Tibial nerve (tissue), 4 donors: ENCODE measurements at regions not wholly inside any gene's neighbourhood (a gene's known extent, or its start where the extent isn't known, plus 50 kb on each side); places are given as distances from the start of the nearest gene placed in this dataset.

Experiments
- DNase-seq, 2 donors: peaks; one replicate each; pipeline ENCODE4 v3.0.0-alpha.2; 2019; ENCODE audit warnings: low spot score in 2 of 2
- H3K27ac ChIP-seq, 4 donors: fragments of 200-600 bp; sonication (generic) in 3 of 4; one replicate each; pipeline ENCODE4 v1.5.1; 2017 to 2019; ENCODE audit warnings: mild to moderate bottlenecking in 1 of 4
- H3K27me3 ChIP-seq, 2 donors: fragments of 200-600 bp; sonication (generic) in 1 of 2; one replicate each; pipeline versions ENCODE4 v1.5.1 to v1.6.0; 2017 to 2019
- H3K36me3 ChIP-seq, 3 donors: fragments of 200-600 bp; sonication (generic); one replicate each; pipeline ENCODE4 v1.5.1; 2018 to 2019
- H3K4me1 ChIP-seq, 4 donors: fragments of 200-600 bp; sonication (generic) in 3 of 4; one replicate each; pipeline ENCODE4 v1.5.1; 2017 to 2019
- H3K4me3 ChIP-seq, 4 donors: fragments of 200-600 bp; sonication (generic) in 3 of 4; one replicate each; pipeline ENCODE4 v1.5.1; 2017 to 2019; ENCODE audit warnings: mild to moderate bottlenecking in 1 of 4, moderate library complexity in 1 of 4
- H3K9me3 ChIP-seq, 4 donors: fragments of 200-600 bp; sonication (generic) in 3 of 4; one replicate each; pipeline ENCODE4 v1.5.1; 2017 to 2019
- EP300 ChIP-seq, 2 donors: sonication (generic); formaldehyde crosslinking; IDR thresholded peaks; one replicate each; pipeline ENCODE4 v1.6.1; 2017; ENCODE audit warnings: antibody characterized with exemption in 2 of 2, mild to moderate bottlenecking in 1 of 2
- POLR2A ChIP-seq, 2 donors: fragments of 450-650 bp; IDR thresholded peaks; one replicate each; pipeline ENCODE4 v1.6.1; 2017; ENCODE audit warnings: antibody characterized with exemption in 2 of 2, mild to moderate bottlenecking in 2 of 2, moderate library complexity in 2 of 2
- WGBS, 2 donors: methylation state at CpG; one replicate each; pipeline ENCODE4 v1.1.5; 2018; 5-methylcytosine and 5-hydroxymethylcytosine counted together
- TF ChIP-seq, protein P1 (sequence below), 5 experiments: fragments of 200-600 bp in 3 of 5; fragments of 450-650 bp in 2 of 5; sonication (generic) in 3 of 5; IDR thresholded peaks; one replicate each; pipeline ENCODE4 v1.5.1; 2016 to 2019; ENCODE audit warnings: antibody characterized with exemption in 5 of 5, mild to moderate bottlenecking in 3 of 5, moderate library complexity in 2 of 5

DNA sequence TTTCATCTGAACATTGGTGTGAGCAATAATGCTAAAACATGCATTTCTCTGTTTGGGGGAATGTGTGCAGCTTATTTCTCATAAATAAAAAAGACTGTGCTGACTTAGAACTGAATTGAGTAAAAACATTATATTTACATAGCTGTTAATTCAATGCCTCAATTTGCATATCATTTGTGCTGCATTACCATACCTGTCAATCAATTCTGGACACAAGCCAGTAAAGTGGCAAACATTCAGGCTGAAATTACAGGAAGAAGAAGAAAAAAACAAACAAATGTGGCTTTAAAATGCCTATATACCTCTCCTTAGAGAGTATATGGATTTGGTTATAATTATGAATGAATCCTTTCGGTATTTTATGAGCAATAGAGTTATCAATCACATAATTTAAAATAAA is 380.1 kb upstream of the GBE1 start:
- Histone ChIP-seq H3K4me3 (no peak overlapping the region), H3K9me3 (peaks cover 0 to 13% (median 0%) of the 10 kb centered on the region in 4 donors), H3K4me1 (no peaks in the 10 kb centered on the region), H3K27me3 (no peaks in the 10 kb centered on the region), H3K27ac (no peak overlapping the region), H3K36me3 (no peaks in the 10 kb centered on the region)
- WGBS, 2 donors = 86 to 87% methylated on average over 1 of the region's 1 CpG
- no peak for DNase-seq
- TF ChIP-seq POLR2A (IDR thresholded peaks at IDR 0.05) (no peak), EP300 (IDR thresholded peaks at IDR 0.05) (no peak)
- TF ChIP-seq, protein P1, sequence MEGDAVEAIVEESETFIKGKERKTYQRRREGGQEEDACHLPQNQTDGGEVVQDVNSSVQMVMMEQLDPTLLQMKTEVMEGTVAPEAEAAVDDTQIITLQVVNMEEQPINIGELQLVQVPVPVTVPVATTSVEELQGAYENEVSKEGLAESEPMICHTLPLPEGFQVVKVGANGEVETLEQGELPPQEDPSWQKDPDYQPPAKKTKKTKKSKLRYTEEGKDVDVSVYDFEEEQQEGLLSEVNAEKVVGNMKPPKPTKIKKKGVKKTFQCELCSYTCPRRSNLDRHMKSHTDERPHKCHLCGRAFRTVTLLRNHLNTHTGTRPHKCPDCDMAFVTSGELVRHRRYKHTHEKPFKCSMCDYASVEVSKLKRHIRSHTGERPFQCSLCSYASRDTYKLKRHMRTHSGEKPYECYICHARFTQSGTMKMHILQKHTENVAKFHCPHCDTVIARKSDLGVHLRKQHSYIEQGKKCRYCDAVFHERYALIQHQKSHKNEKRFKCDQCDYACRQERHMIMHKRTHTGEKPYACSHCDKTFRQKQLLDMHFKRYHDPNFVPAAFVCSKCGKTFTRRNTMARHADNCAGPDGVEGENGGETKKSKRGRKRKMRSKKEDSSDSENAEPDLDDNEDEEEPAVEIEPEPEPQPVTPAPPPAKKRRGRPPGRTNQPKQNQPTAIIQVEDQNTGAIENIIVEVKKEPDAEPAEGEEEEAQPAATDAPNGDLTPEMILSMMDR (IDR thresholded peaks at IDR 0.05) = no peak

DNA sequence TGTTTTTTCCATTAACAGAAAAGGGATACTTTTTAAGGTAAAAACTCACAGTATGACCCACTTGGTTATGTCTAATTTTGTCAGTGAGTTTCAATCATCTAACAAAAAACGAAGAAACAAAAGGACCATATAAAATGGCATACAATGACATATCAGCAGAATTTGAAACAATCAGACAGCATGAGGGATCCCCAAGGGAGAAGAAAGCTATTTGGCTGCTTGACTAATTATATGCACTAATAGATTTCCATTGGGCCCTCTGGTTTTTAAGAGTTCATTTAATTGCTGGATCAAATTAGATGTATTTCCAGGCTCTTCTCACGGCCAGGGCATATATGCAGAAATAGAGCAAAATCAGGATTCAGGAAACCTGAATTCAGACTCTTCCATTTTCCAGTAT is 376.4 kb upstream of the GBE1 start:
- no peaks in the 10 kb centered on the region for H3K36me3 ChIP-seq
- H3K9me3 ChIP-seq = peaks cover 0 to 13% (median 0%) of the 10 kb centered on the region in 4 donors
- H3K27me3 ChIP-seq = no peaks in the 10 kb centered on the region
- no peak for DNase-seq
- H3K27ac ChIP-seq = no peak overlapping the region
- no peak overlapping the region for H3K4me3 ChIP-seq
- WGBS, 2 donors = 67 to 78% methylated on average over 2 of the region's 2 CpGs
- TF ChIP-seq EP300 (IDR thresholded peaks at IDR 0.05) (no peak), POLR2A (IDR thresholded peaks at IDR 0.05) (no peak)
- TF ChIP-seq, protein P1 (IDR thresholded peaks at IDR 0.05) = no peak
- no peaks in the 10 kb centered on the region for H3K4me1 ChIP-seq

DNA sequence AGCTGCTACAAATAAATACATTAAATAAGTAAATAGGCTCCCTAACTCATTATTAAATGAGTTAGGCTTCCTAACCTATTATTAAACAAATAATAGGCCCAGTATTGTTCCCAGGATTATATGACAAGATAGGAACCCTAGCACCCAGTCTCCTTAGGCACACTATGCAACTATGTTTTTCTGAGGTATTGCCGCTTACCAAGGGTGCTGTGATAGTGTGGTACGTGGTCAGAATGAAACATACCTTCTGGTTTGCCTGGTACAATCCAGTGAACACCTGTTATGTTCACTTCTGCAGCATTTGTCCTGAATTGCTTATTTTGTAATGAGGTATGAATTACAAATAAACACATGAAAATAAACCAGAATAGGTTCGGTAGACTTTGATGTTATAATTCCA is 375.6 kb upstream of the GBE1 start:
- TF ChIP-seq POLR2A (IDR thresholded peaks at IDR 0.05) = no peak
- TF ChIP-seq, protein P1 (IDR thresholded peaks at IDR 0.05) = no peak
- TF ChIP-seq EP300 (IDR thresholded peaks at IDR 0.05) = no peak
- Histone ChIP-seq H3K4me3 (no peak overlapping the region), H3K4me1 (no peaks in the 10 kb centered on the region), H3K27me3 (no peaks in the 10 kb centered on the region), H3K36me3 (no peaks in the 10 kb centered on the region), H3K27ac (no peak overlapping the region), H3K9me3 (peaks cover 0 to 13% (median 0%) of the 10 kb centered on the region in 4 donors)
- no peak for DNase-seq
- 84 to 91% methylated on average over 3 of the region's 3 CpGs for WGBS, 2 donors

DNA sequence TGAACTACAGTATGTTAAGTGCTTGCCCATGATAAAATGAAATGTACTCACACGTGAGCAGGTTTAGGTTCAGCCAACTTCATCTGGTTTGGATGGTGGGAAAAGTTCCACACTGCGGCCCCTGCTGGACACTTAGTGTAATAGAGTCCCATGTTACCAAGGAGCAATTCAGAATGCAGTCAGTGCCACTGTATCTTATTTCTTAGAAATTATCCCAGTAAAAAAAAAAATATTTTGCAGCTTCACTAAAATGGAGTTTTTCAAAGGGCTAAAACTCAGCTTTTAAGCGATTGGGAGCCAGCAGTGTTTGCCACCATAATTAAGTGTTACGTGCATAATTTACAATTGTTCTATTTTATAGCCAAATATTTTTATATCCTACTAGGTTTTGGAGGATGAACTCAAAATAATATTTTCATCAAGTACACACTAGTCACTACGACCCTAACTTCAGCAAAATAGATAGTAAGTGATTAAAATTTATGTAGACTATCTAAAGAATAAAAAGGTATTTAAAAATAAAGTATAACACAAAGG is 371.7 kb upstream of the GBE1 start:
- no peaks in the 10 kb centered on the region for H3K27me3 ChIP-seq
- no peak overlapping the region for H3K27ac ChIP-seq
- H3K36me3 ChIP-seq = no peaks in the 10 kb centered on the region
- TF ChIP-seq EP300 (IDR thresholded peaks at IDR 0.05) = no peak
- TF ChIP-seq, protein P1 (IDR thresholded peaks at IDR 0.05) = peak; percentile 64 to 79 (median 67)
- H3K9me3 ChIP-seq = no peaks in the 10 kb centered on the region
- H3K4me1 ChIP-seq = no peaks in the 10 kb centered on the region
- no peak overlapping the region for H3K4me3 ChIP-seq
- WGBS, 2 donors = 26 to 30% methylated on average over 5 of the region's 5 CpGs
- peak; percentile 14 to 27 for DNase-seq

DNA sequence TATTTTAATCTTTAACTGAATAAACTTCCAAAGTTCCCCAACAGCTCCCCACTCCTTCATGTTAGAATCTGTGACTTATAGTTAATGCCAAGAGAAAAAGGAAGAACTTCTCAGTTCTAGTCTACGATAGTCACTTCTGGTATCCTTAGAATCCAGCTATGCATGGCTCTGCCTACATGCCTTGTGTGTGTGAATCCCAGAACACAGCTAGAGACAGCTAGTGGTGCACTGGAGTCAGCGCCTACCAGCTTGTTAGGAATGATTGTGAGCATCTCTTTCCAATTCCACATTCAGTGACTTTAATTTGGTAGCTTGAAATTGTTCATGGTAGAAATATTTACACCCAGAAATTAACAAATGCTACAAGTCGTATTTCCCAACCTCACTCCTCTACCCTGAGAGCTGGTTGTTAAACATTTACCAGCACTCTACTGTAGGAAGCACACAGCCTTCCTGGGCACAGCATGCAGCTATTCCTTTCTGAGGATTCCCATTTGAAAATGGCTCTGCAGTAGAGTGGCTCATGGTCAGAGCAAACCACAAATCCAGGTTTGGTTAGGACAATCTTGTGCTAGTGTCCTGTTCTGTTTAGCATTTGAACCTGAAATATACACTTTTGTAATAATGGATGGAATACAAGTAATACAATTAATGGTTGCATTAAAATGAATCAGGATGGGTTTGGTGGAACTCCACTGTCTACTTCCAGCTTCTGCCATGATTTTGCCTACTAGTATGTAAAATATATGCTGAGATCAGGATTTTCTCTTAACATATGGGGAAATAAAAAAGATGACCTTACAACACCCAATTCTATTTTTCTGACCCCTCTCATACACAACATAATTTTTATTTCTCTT is 371.0 kb upstream of the GBE1 start:
- Histone ChIP-seq H3K27me3 (no peaks in the 10 kb centered on the region), H3K4me1 (no peaks in the 10 kb centered on the region), H3K4me3 (no peak overlapping the region), H3K9me3 (no peaks in the 10 kb centered on the region), H3K36me3 (no peaks in the 10 kb centered on the region), H3K27ac (no peak overlapping the region)
- DNase-seq = no peak
- WGBS, 2 donors = 88 to 93% methylated on average over 3 of the region's 3 CpGs
- TF ChIP-seq EP300 (IDR thresholded peaks at IDR 0.05) (no peak), POLR2A (IDR thresholded peaks at IDR 0.05) (no peak)
- TF ChIP-seq, protein P1 (IDR thresholded peaks at IDR 0.05) = no peak
